DOHH2 (cell line): ENCODE measurements at regions not wholly inside any gene's neighbourhood (a gene's known extent, or its start where the extent isn't known, plus 50 kb on each side); places are given as distances from the start of the nearest gene placed in this dataset.

Source experiments
- CTCF ChIP-seq: fragments of 200-600 bp; sonication (generic); IDR thresholded peaks from one replicate; pipeline ENCODE4 v1.5.1; 2014; ENCODE audit warnings: antibody characterized with exemption, mild to moderate bottlenecking, low read depth, low read length; ENCODE audit not compliant: poor library complexity, severe bottlenecking
- EZH2phosphoT487 ChIP-seq: fragments of 200-600 bp; sonication (generic); IDR thresholded peaks from 2 replicates; pipeline ENCODE4 v1.6.1; 2017; ENCODE audit warnings: borderline replicate concordance, mild to moderate bottlenecking, antibody characterized with exemption, low read length, moderate library complexity, mixed read lengths

DNA sequence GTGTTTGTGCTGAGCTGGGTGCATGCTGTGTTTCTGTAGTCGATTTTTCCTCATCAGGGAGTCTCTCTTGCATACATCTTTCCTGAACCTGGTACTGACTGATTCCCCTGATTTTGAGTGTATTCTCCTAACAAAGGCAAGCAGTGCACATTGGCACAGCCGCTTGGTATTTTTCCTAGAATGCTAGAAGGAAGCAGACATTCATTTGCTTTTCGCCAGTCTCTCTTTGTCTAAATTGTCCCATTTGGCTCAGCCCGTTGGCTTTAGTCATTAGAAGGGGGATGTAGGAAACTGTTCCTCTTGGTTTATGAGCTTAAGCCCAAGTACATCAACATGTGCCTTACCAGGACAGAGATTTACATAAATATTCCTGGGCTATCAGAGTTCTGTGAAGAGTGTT lies 266.1 kb upstream of the TMTC4 start:
- TF ChIP-seq CTCF = no peak
- no peak for TF ChIP-seq EZH2phosphoT487
